Right lobe of liver (tissue), 6 donors: ENCODE measurements at regions not wholly inside any gene's neighbourhood (a gene's known extent, or its start where the extent isn't known, plus 50 kb on each side); places are given as distances from the start of the nearest gene placed in this dataset.
"Not testable (repeated sequence)": the region's sequence is repeated elsewhere in the genome, so short reads cannot be mapped to it uniquely, and the experiment has no call there.

Experiments used
- ATAC-seq, 4 donors: fragments of 200-7000 bp; cut with Tn5 transposase; one replicate each; pipeline ENCODE4 v1.9.1; 2020; ENCODE audit warnings: mild to moderate bottlenecking in 4 of 4, moderate library complexity in 4 of 4
- DNase-seq, 3 donors: peaks; one replicate each; pipeline ENCODE4 v3.0.0-alpha.2; 2020
- H3K27ac ChIP-seq, 3 donors: fragments of 200-600 bp; one replicate each; pipeline ENCODE4 v1.8.0; 2022
- H3K27me3 ChIP-seq, 2 donors: fragments of 200-600 bp; one replicate each; pipeline ENCODE4 v1.8.0; 2022
- H3K36me3 ChIP-seq, 4 donors: fragments of 200-600 bp; sonication (generic) in 1 of 4; one replicate each; pipeline versions ENCODE4 v1.5.1 to v1.8.0; 2017 to 2022; ENCODE audit warnings: control low read depth in 1 of 4
- H3K4me1 ChIP-seq, 4 donors: fragments of 200-600 bp; sonication (generic) in 1 of 4; one replicate each; pipeline versions ENCODE4 v1.5.1 to v1.8.0; 2017 to 2022; ENCODE audit warnings: control low read depth in 1 of 4
- H3K4me3 ChIP-seq, 3 donors: fragments of 200-600 bp; one replicate each; pipeline ENCODE4 v1.8.0; 2022
- H3K9me3 ChIP-seq, 4 donors: fragments of 200-600 bp; sonication (generic) in 1 of 4; one replicate each; pipeline versions ENCODE4 v1.5.1 to v1.8.0; 2017 to 2022; ENCODE audit warnings: control low read depth in 1 of 4
- CTCF ChIP-seq, 4 donors: fragments of 200-600 bp in 3 of 4; fragments of 450-650 bp in 1 of 4; IDR thresholded peaks; one replicate each; pipeline versions ENCODE4 v1.5.1 to v1.8.0; 2016 to 2022; ENCODE audit warnings: antibody characterized with exemption in 4 of 4, mild to moderate bottlenecking in 2 of 4
- POLR2A ChIP-seq: fragments of 450-650 bp; IDR thresholded peaks from one replicate; pipeline ENCODE4 v1.6.1; 2017; ENCODE audit warnings: antibody characterized with exemption, mild to moderate bottlenecking
- WGBS: methylation state at CpG from one replicate; pipeline ENCODE4 v1.1.6; 2018; ENCODE audit warnings: low coverage, low lambda C conversion rate; ENCODE audit not compliant: insufficient coverage; ENCODE audit errors: missing lambda C conversion rate; 5-methylcytosine and 5-hydroxymethylcytosine counted together
- intact Hi-C, 2 donors: fragments of 100-400 bp; cut with DNase I; formaldehyde crosslinking; loops; one replicate each; pipeline versions ENCODE4 v1.11.2 to v1.14.1; 2022
- donor health status: DM: no; HTN: yes; CAD: no.
- donor health status: DM: no; HTN: no; CAD: no.
- donor health status: DM: no; HTN: no; CAD: no.
- donor health status: DM: no; HTN: yes; CAD: no.
- donor health status: DM: no; HTN: yes; CAD: no.

GRCh38 chr1:78331799-78332198, 159.0 kb upstream of the PTGFR start:
- 75% methylated on average over 1 of the region's 1 CpG for WGBS
- no peaks in the 10 kb centered on the region for H3K36me3 ChIP-seq
- no peak for TF ChIP-seq POLR2A
- no peak for TF ChIP-seq CTCF (IDR thresholded peaks at IDR 0.05)
- H3K4me1 ChIP-seq: no peaks in the 10 kb centered on the region
- no peak overlapping the region for H3K27ac ChIP-seq
- DNase-seq: no peak
- H3K27me3 ChIP-seq: no peaks in the 10 kb centered on the region
- H3K4me3 ChIP-seq: no peak overlapping the region
- ATAC-seq: no peak
- no peaks in the 10 kb centered on the region for H3K9me3 ChIP-seq
- intact Hi-C loops: no loop called here

- WGBS: 8% methylated on average over 4 of the region's 4 CpGs
- H3K36me3 ChIP-seq: no peaks in the 10 kb centered on the region
- peak; percentile 79 to 88 (median 85) for ATAC-seq
Observed at GRCh38 chr1:78333502-78333901, 157.3 kb upstream of the PTGFR start.

GRCh38 chr1:78334114-78334513, 156.7 kb upstream of the PTGFR start:
- Histone ChIP-seq H3K4me1 (no peaks in the 10 kb centered on the region), H3K36me3 (no peaks in the 10 kb centered on the region), H3K9me3 (no peaks in the 10 kb centered on the region), H3K4me3 (no peak overlapping the region), H3K27me3 (no peaks in the 10 kb centered on the region), H3K27ac (no peak overlapping the region)
- no peak for TF ChIP-seq CTCF (IDR thresholded peaks at IDR 0.05)
- TF ChIP-seq POLR2A: no peak
- ATAC-seq: no peak
- 75% methylated on average over 2 of the region's 2 CpGs for WGBS
- DNase-seq: no peak
- intact Hi-C loops: no loop called here

More at GRCh38 chr1:78333502-78333901, 157.3 kb upstream of the PTGFR start:
- Histone ChIP-seq H3K4me3 (no peak overlapping the region), H3K4me1 (no peaks in the 10 kb centered on the region), H3K27me3 (no peaks in the 10 kb centered on the region), H3K9me3 (no peaks in the 10 kb centered on the region), H3K27ac (no peak overlapping the region)
- intact Hi-C loops: no loop called here
- no peak for TF ChIP-seq POLR2A
- peak; percentile 57 to 80 (median 75) for TF ChIP-seq CTCF (IDR thresholded peaks at IDR 0.05)
- DNase-seq: no peak

- intact Hi-C loops: no loop called here
- 66% methylated on average over 4 of the region's 4 CpGs for WGBS
- Histone ChIP-seq H3K9me3 (no peaks in the 10 kb centered on the region), H3K4me1 (no peaks in the 10 kb centered on the region), H3K27me3 (no peaks in the 10 kb centered on the region), H3K27ac (no peak overlapping the region), H3K36me3 (no peaks in the 10 kb centered on the region), H3K4me3 (no peak overlapping the region)
- DNase-seq: no peak
- TF ChIP-seq CTCF (IDR thresholded peaks at IDR 0.05) (no peak), POLR2A (no peak)
- ATAC-seq: no peak
Observed at GRCh38 chr1:78334952-78335351, 155.8 kb upstream of the PTGFR start.

- H3K9me3 ChIP-seq, H3K4me3 ChIP-seq, H3K27ac ChIP-seq, ATAC-seq, DNase-seq, H3K27me3 ChIP-seq, H3K36me3 ChIP-seq, intact Hi-C loops, H3K4me1 ChIP-seq: not testable (repeated sequence)
- WGBS: 85% methylated on average over 3 of the region's 3 CpGs
Observed at GRCh38 chr1:78336751-78337150, 154.0 kb upstream of the PTGFR start.
